Kasumi-1 (cell line): ENCODE measurements at regions not wholly inside any gene's neighbourhood (a gene's known extent, or its start where the extent isn't known, plus 50 kb on each side); places are given as distances from the start of the nearest gene placed in this dataset.

ENCODE experiments used
- DNase-seq, 2 experiments: peaks; one replicate each; lab custom pipeline; 2025; lab: John Stamatoyannopoulos, UW

- DNase-seq = no peak
These were observed 72.3 kb downstream of the FAM76B start for GRCh38 chr11:95717314-95717713.

GRCh38 chr11:95716266-95716665, 73.3 kb downstream of the FAM76B start:
- DNase-seq = no peak

- peak; percentile 89 to 93 for DNase-seq
These were observed 73.8 kb downstream of the FAM76B start for GRCh38 chr11:95715777-95716241.

GRCh38 chr11:95714843-95715776, 74.5 kb downstream of the FAM76B start:
- DNase-seq = no peak

GRCh38 chr11:95713428-95713827, 76.2 kb downstream of the FAM76B start:
- DNase-seq = no peak

- DNase-seq = no peak
These were observed 77.7 kb downstream of the FAM76B start for GRCh38 chr11:95711945-95712221.

- DNase-seq = no peak
These were observed 78.2 kb downstream of the FAM76B start for GRCh38 chr11:95711162-95711944.

- no peak for DNase-seq
These were observed 80.9 kb downstream of the FAM76B start for GRCh38 chr11:95708681-95709080.

- DNase-seq = no peak
These were observed 82.6 kb downstream of the FAM76B start for GRCh38 chr11:95706974-95707387.

- DNase-seq = peak; percentile 86 to 91
These were observed 84.0 kb downstream of the FAM76B start for GRCh38 chr11:95705485-95706124.

GRCh38 chr11:95704865-95705264, 84.7 kb downstream of the FAM76B start:
- no peak for DNase-seq

GRCh38 chr11:95703049-95703448, 86.5 kb downstream of the FAM76B start:
- no peak for DNase-seq

- DNase-seq = no peak
These were observed 87.1 kb downstream of the FAM76B start for GRCh38 chr11:95702526-95702925.

- no peak for DNase-seq
These were observed 89.1 kb downstream of the FAM76B start for GRCh38 chr11:95700471-95700817.

GRCh38 chr11:95699631-95700470, 89.7 kb downstream of the FAM76B start:
- DNase-seq = no peak

- peak; percentile 64 to 65 for DNase-seq
These were observed 90.7 kb downstream of the FAM76B start for GRCh38 chr11:95698676-95699557.

GRCh38 chr11:95697614-95698408, 91.8 kb downstream of the FAM76B start:
- DNase-seq = peak in 1 of 2 experiments; percentile 13

- DNase-seq = no peak
These were observed 94.4 kb downstream of the FAM76B start for GRCh38 chr11:95695181-95695580.

GRCh38 chr11:95693298-95693697, 96.3 kb downstream of the FAM76B start:
- no peak for DNase-seq
